Neural cell (in vitro differentiated cells): ENCODE measurements at regions not wholly inside any gene's neighbourhood (a gene's known extent, or its start where the extent isn't known, plus 50 kb on each side); places are given as distances from the start of the nearest gene placed in this dataset.

ENCODE experiments used
- H2AFZ ChIP-seq: fragments of 200-600, 300-800 bp; sonication (generic), shearing (Covaris generic); 2 replicates; pipeline ENCODE4 v1.6.0; 2014; ENCODE audit warnings: low read depth, mild to moderate bottlenecking, antibody characterized with exemption, low read length, moderate library complexity
- H3F3A ChIP-seq: fragments of 200-600 bp; shearing (Covaris generic); 2 replicates; pipeline ENCODE4 v1.6.1; 2016; ENCODE audit warnings: mild to moderate bottlenecking, moderate library complexity, mixed read lengths, antibody characterized with exemption, low read length; ENCODE audit not compliant: insufficient read depth, poor library complexity, severe bottlenecking
- H3K27ac ChIP-seq: fragments of 200-600, 300-800 bp; sonication (generic), shearing (Covaris generic); 2 replicates; pipeline ENCODE4 v1.5.1; 2014; ENCODE audit warnings: mild to moderate bottlenecking, low read length, moderate library complexity
- H3K27me3 ChIP-seq: fragments of 300-800, 200-600 bp; sonication (generic), shearing (Covaris generic); 2 replicates; pipeline ENCODE4 v1.6.0; 2014; ENCODE audit warnings: mild to moderate bottlenecking, low read depth, low read length, moderate library complexity; ENCODE audit not compliant: insufficient read depth
- H3K36me3 ChIP-seq: fragments of 300-800, 200-600 bp; sonication (generic), shearing (Covaris generic); 2 replicates; pipeline ENCODE4 v1.5.1; 2014; ENCODE audit warnings: mild to moderate bottlenecking, antibody characterized with exemption, low read length, moderate library complexity; ENCODE audit not compliant: insufficient read depth
- H3K4me2 ChIP-seq: fragments of 300-800, 200-600 bp; sonication (generic), shearing (Covaris generic); 2 replicates; pipeline ENCODE4 v1.6.0; 2014; ENCODE audit warnings: mild to moderate bottlenecking, low read length
- H3K4me3 ChIP-seq: fragments of 300-800, 200-600 bp; sonication (generic), shearing (Covaris generic); 2 replicates; pipeline ENCODE4 v1.5.1; 2014; ENCODE audit warnings: mild to moderate bottlenecking, low read length, moderate library complexity
- H3K79me2 ChIP-seq: fragments of 200-600 bp; shearing (Covaris generic); replicated peaks from 2 replicates; pipeline ENCODE4 v1.6.0; 2014; ENCODE audit warnings: mild to moderate bottlenecking, low read length, moderate library complexity; ENCODE audit not compliant: insufficient read depth
- H3K9ac ChIP-seq: fragments of 300-800, 200-600 bp; sonication (generic), shearing (Covaris generic); 2 replicates; pipeline ENCODE4 v1.6.1; 2016; ENCODE audit warnings: mild to moderate bottlenecking, low read length, mixed read lengths
- H3K9me2 ChIP-seq: fragments of 200-600 bp; shearing (Covaris generic); 2 replicates; pipeline ENCODE4 v1.6.1; 2016; ENCODE audit warnings: mild to moderate bottlenecking, low read length, mixed read lengths; ENCODE audit not compliant: insufficient read depth
- H3K9me3 ChIP-seq: fragments of 200-600, 300-800 bp; sonication (generic), shearing (Covaris generic); 2 replicates; pipeline ENCODE4 v1.6.1; 2016; ENCODE audit warnings: mild to moderate bottlenecking, mixed run types, low read length, moderate library complexity, mixed read lengths
- H4K20me1 ChIP-seq: fragments of 200-600 bp; shearing (Covaris generic); 2 replicates; pipeline ENCODE4 v1.6.1; 2016; ENCODE audit warnings: mild to moderate bottlenecking, mixed run types; ENCODE audit not compliant: insufficient read depth
- CTCF ChIP-seq: fragments of 450-650 bp; IDR thresholded peaks from 2 replicates; pipeline ENCODE4 v1.5.1; 2014; ENCODE audit warnings: antibody characterized with exemption, mild to moderate bottlenecking, moderate library complexity; ENCODE audit not compliant: poor library complexity, severe bottlenecking
- EP300 ChIP-seq: fragments of 450-650 bp; conservative IDR thresholded peaks from 2 replicates; pipeline ENCODE4 v1.6.1; 2014; ENCODE audit warnings: antibody characterized with exemption, mild to moderate bottlenecking, moderate library complexity; ENCODE audit not compliant: poor library complexity, severe bottlenecking
- EZH2 ChIP-seq: fragments of 200-600, 300-800 bp; shearing (Covaris generic), sonication (generic); IDR thresholded peaks from 2 replicates; pipeline ENCODE4 v1.6.1; 2014; ENCODE audit warnings: antibody characterized with exemption, low read length, borderline replicate concordance, mild to moderate bottlenecking; ENCODE audit not compliant: insufficient read depth, poor library complexity, severe bottlenecking
- MXI1 ChIP-seq: fragments of 450-650 bp; conservative IDR thresholded peaks from 2 replicates; pipeline ENCODE4 v1.6.1; 2014; ENCODE audit warnings: antibody characterized with exemption, mild to moderate bottlenecking; ENCODE audit not compliant: poor library complexity, severe bottlenecking
- POLR2AphosphoS5 ChIP-seq: IDR thresholded peaks from 2 replicates; pipeline ENCODE4 v1.6.1; 2012
- RAD21 ChIP-seq: fragments of 450-650 bp; conservative IDR thresholded peaks from 2 replicates; pipeline ENCODE4 v1.6.1; 2014; ENCODE audit warnings: antibody characterized with exemption, mild to moderate bottlenecking, moderate library complexity
- REST ChIP-seq: IDR thresholded peaks from 2 replicates; pipeline ENCODE4 v1.6.1; 2012; ENCODE audit warnings: borderline replicate concordance
- SMC3 ChIP-seq: fragments of 450-650 bp; conservative IDR thresholded peaks from 2 replicates; pipeline ENCODE4 v1.6.1; 2014; ENCODE audit warnings: antibody characterized with exemption, mild to moderate bottlenecking, moderate library complexity; ENCODE audit not compliant: poor library complexity
- TAF1 ChIP-seq: IDR thresholded peaks from 2 replicates; pipeline ENCODE4 v1.6.1; 2012; ENCODE audit warnings: low read depth

GRCh38 chr2:126785236-126785635, 113.5 kb upstream of the TEX51 start:
- TF ChIP-seq REST (no peak), TAF1 (no peak), EZH2 (no peak), EP300 (no peak), RAD21 (no peak), POLR2AphosphoS5 (no peak), CTCF (no peak), MXI1 (no peak), SMC3 (no peak)
- H3K4me3 ChIP-seq, result no peak overlapping the region
- H3K79me2 ChIP-seq, result no peaks in the 10 kb centered on the region
- H3K4me2 ChIP-seq, result no peak overlapping the region
- no peaks in the 10 kb centered on the region for H4K20me1 ChIP-seq
- H3F3A ChIP-seq, result no peaks in the 10 kb centered on the region
- H3K27me3 ChIP-seq, result no peaks in the 10 kb centered on the region
- no peaks in the 10 kb centered on the region for H3K9me3 ChIP-seq
- no peak overlapping the region for H3K27ac ChIP-seq
- H2AFZ ChIP-seq, result no peak overlapping the region
- no peaks in the 10 kb centered on the region for H3K9me2 ChIP-seq
- H3K36me3 ChIP-seq, result no peaks in the 10 kb centered on the region
- H3K9ac ChIP-seq, result no peak overlapping the region

GRCh38 chr2:126785862-126786261, 112.8 kb upstream of the TEX51 start:
- no peaks in the 10 kb centered on the region for H4K20me1 ChIP-seq
- H3F3A ChIP-seq, result no peaks in the 10 kb centered on the region

More at GRCh38 chr2:126785862-126786261, 112.8 kb upstream of the TEX51 start:
- Histone ChIP-seq H3K9ac (no peak overlapping the region), H3K9me3 (no peaks in the 10 kb centered on the region), H3K4me2 (no peak overlapping the region), H3K4me3 (no peak overlapping the region), H3K27me3 (no peaks in the 10 kb centered on the region), H3K9me2 (no peaks in the 10 kb centered on the region), H3K36me3 (no peaks in the 10 kb centered on the region), H3K79me2 (no peaks in the 10 kb centered on the region), H2AFZ (no peak overlapping the region), H3K27ac (no peak overlapping the region)
- TF ChIP-seq POLR2AphosphoS5 (no peak), MXI1 (no peak), SMC3 (no peak), EP300 (no peak), REST (no peak), CTCF (no peak), RAD21 (no peak)
